ENCODE measurements at regions not wholly inside any gene's neighbourhood (a gene's known extent, or its start where the extent isn't known, plus 50 kb on each side); places are given as distances from the start of the nearest gene placed in this dataset.

GRCh38 chr2:21804151-21804550, 680.4 kb downstream of the TDRD15 start:
- H3K27me3 ChIP-seq (ENCODE audit: control insufficient read depth, insufficient read depth, low read length), result no peaks in the 10 kb centered on the region; the same call in 1 of the 2 replicates
- ChIA-PET CTCF (no interaction called here), POLR2A (interaction anchor here (0.6 kb wide), 1 partner anchor 388 kb away, joined by 4 read pairs; no protein-coding TSS in a partner anchor)
- no peak for TF ChIP-seq CTCF (IDR thresholded peaks at IDR 0.05; ENCODE audit: insufficient read depth, low read depth, low read length)
- no peaks in the 10 kb centered on the region for H3K36me3 ChIP-seq (ENCODE audit: control insufficient read depth, insufficient read depth, low read length)
- no peak for DNase-seq (ENCODE audit: low read depth)
- no peak overlapping the region for H3K4me3 ChIP-seq (ENCODE audit: low read depth, low read length)

- POLR2A ChIA-PET, result no interaction called here
- no peak for TF ChIP-seq CTCF (IDR thresholded peaks at IDR 0.05; ENCODE audit: insufficient read depth, low read depth, low read length)
These were observed 687.8 kb downstream of the TDRD15 start for GRCh38 chr2:21811541-21811940.

GRCh38 chr2:21812766-21813165, 689.0 kb downstream of the TDRD15 start:
- H3K36me3 ChIP-seq (ENCODE audit: control insufficient read depth, insufficient read depth, low read length), result no peaks in the 10 kb centered on the region
- POLR2A ChIA-PET, result no interaction called here
- no peak overlapping the region for H3K4me3 ChIP-seq (ENCODE audit: low read depth, low read length)
- TF ChIP-seq CTCF (IDR thresholded peaks at IDR 0.05; ENCODE audit: insufficient read depth, low read depth, low read length), result no peak
- CTCF ChIA-PET, result no interaction called here
- H3K27me3 ChIP-seq (ENCODE audit: control insufficient read depth, insufficient read depth, low read length), result no peaks in the 10 kb centered on the region
- no peak for DNase-seq (ENCODE audit: low read depth)

More at GRCh38 chr2:21811541-21811940, 687.8 kb downstream of the TDRD15 start:
- no peaks in the 10 kb centered on the region for H3K27me3 ChIP-seq (ENCODE audit: control insufficient read depth, insufficient read depth, low read length)
- no peaks in the 10 kb centered on the region for H3K36me3 ChIP-seq (ENCODE audit: control insufficient read depth, insufficient read depth, low read length)
- DNase-seq (ENCODE audit: low read depth), result no peak
- CTCF ChIA-PET, result interaction anchor here (0.9 kb wide), 1 partner anchor 9 kb away, joined by 3 read pairs; no protein-coding TSS in a partner anchor
- H3K4me3 ChIP-seq (ENCODE audit: low read depth, low read length), result no peak overlapping the region

GRCh38 chr2:21814588-21815149, 690.9 kb downstream of the TDRD15 start:
- no peaks in the 10 kb centered on the region for H3K36me3 ChIP-seq (ENCODE audit: control insufficient read depth, insufficient read depth, low read length)
- H3K27me3 ChIP-seq (ENCODE audit: control insufficient read depth, insufficient read depth, low read length), result no peaks in the 10 kb centered on the region
- no peak overlapping the region for H3K4me3 ChIP-seq (ENCODE audit: low read depth, low read length)
- ChIA-PET POLR2A (no interaction called here), CTCF (no interaction called here)
- no peak for TF ChIP-seq CTCF (IDR thresholded peaks at IDR 0.05; ENCODE audit: insufficient read depth, low read depth, low read length)
- no peak for DNase-seq (ENCODE audit: low read depth)

GRCh38 chr2:21818212-21818795, 694.5 kb downstream of the TDRD15 start:
- CTCF ChIA-PET, result no interaction called here

More at GRCh38 chr2:21818212-21818795, 694.5 kb downstream of the TDRD15 start:
- Histone ChIP-seq H3K4me3 (ENCODE audit: low read depth, low read length) (no peak overlapping the region), H3K36me3 (ENCODE audit: control insufficient read depth, insufficient read depth, low read length) (no peaks in the 10 kb centered on the region), H3K27me3 (ENCODE audit: control insufficient read depth, insufficient read depth, low read length) (no peaks in the 10 kb centered on the region)
- POLR2A ChIA-PET, result no interaction called here
- no peak for DNase-seq (ENCODE audit: low read depth)
- TF ChIP-seq CTCF (IDR thresholded peaks at IDR 0.05; ENCODE audit: insufficient read depth, low read depth, low read length), result no peak

Measured in BJ (cell line).